ENCODE measurements at regions not wholly inside any gene's neighbourhood (a gene's known extent, or its start where the extent isn't known, plus 50 kb on each side); places are given as distances from the start of the nearest gene placed in this dataset.

DNA sequence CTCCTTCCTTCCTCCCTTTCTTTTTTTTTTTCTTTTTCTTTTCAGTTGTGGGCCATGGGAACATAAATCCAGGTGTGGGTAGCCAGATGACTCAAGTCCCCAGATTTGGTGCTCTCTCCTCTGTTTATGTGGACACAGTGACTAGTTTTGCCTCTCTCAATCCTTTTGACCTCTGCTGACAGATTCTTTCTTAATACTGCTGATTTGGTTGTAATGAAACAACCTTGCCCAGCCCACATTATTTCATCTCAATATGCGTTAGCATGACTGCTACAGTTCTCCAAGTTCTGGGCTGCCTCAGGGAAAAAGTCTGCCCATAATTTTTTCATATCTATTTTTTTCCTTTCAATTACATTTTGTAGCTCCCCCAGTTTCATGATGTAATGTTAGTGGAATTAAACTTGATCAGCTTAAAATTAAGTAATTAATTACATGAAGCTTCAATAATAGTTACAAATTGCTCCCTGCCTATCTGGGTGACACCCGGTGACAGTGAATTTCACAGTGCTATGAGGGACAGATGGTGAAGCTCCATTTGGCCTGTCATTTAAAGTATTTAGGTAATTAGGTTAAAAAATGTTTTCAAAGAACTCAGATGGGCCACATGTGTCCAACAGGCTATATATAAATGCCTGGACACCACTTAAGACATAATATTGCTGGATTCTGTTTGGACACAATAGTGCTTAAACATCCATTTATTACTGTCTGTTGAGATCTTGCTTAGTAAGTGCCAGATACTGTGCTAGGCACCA, 118.8 kb upstream of the FRY start:
- FAIRE-seq (no peak), DNase-seq (ENCODE audit: low read depth, low spot score) (no peak)
- Histone ChIP-seq H3K79me2 (ENCODE audit: control insufficient read depth, insufficient read depth, low read length) (no peaks in the 10 kb centered on the region), H3K4me3 (ENCODE audit: control insufficient read depth in 2 of 3, extremely low read depth in 1 of 3, insufficient read depth in 2 of 3, low read depth in 1 of 3, low read length in 3 of 3) (no peak overlapping the region), H3K4me1 (ENCODE audit: control insufficient read depth, extremely low read depth, insufficient read depth, low read length) (no peaks in the 10 kb centered on the region), H3K9ac (ENCODE audit: control insufficient read depth, extremely low read depth, insufficient read depth, low read length) (no peak overlapping the region), H4K20me1 (ENCODE audit: control insufficient read depth, extremely low read depth, insufficient read depth, low read length) (no peaks in the 10 kb centered on the region), H2AFZ (ENCODE audit: control insufficient read depth, low read length) (no peak overlapping the region), H3K9me1 (ENCODE audit: control insufficient read depth, extremely low read depth, insufficient read depth, low read length) (no peaks in the 10 kb centered on the region), H3K4me2 (ENCODE audit: control insufficient read depth, extremely low read depth, insufficient read depth, low read depth, low read length) (no peak overlapping the region), H3K9me3 (ENCODE audit: control insufficient read depth, low read depth, low read length) (no peaks in the 10 kb centered on the region), H3K27ac (ENCODE audit: control insufficient read depth, insufficient read depth, low read length) (no peak overlapping the region), H3K36me3 (ENCODE audit: control insufficient read depth in 2 of 2, extremely low read depth in 1 of 2, insufficient read depth in 2 of 2, low read length in 2 of 2) (no peaks in the 10 kb centered on the region), H3K27me3 (ENCODE audit: control insufficient read depth, extremely low read depth, insufficient read depth, low read length) (no peaks in the 10 kb centered on the region)
- dilution Hi-C loops (cut with MboI; ENCODE audit: extremely low pct_ligation_motif_present, low sequenced_read_pairs) = no loop called here
- TF ChIP-seq EZH2 (IDR thresholded peaks at IDR 0.05; ENCODE audit: low read length) (no peak), CTCF (optimal IDR thresholded peaks at IDR 0.05 in 1 of 3, IDR thresholded peaks at IDR 0.05 in 1 of 3, conservative IDR thresholded peaks at IDR 0.05 in 1 of 3; ENCODE audit: extremely low read depth in 1 of 3, insufficient read depth in 2 of 3, low read length in 3 of 3) (no peak)

DNA sequence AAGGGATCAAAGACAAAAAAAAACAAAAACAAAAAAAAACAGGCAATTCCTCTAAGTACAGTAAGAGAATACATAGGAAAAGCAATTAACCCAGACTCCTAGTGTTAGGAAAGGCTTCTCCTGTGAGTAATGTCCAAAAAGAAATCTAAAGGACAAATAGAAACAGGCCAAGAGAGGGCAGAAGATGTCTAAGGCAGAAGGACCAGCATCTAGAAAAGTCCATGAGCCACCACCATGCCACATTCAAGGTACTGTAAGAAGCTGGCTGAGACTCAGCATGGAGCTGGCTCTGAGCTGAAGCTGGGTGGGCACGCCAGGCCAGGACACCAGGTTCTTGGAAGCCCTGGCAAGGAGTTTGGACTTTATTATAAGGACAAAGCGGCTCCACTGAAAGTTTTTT, 118.1 kb upstream of the FRY start:
- no peak overlapping the region for H2AFZ ChIP-seq (ENCODE audit: control insufficient read depth, low read length)
- H3K9me1 ChIP-seq (ENCODE audit: control insufficient read depth, extremely low read depth, insufficient read depth, low read length) = no peaks in the 10 kb centered on the region
- no peak overlapping the region for H3K27ac ChIP-seq (ENCODE audit: control insufficient read depth, insufficient read depth, low read length)
- no peak overlapping the region for H3K4me3 ChIP-seq (ENCODE audit: control insufficient read depth in 2 of 3, extremely low read depth in 1 of 3, insufficient read depth in 2 of 3, low read depth in 1 of 3, low read length in 3 of 3)
- dilution Hi-C loops (cut with MboI; ENCODE audit: extremely low pct_ligation_motif_present, low sequenced_read_pairs) = no loop called here
- no peaks in the 10 kb centered on the region for H3K79me2 ChIP-seq (ENCODE audit: control insufficient read depth, insufficient read depth, low read length)
- H3K9me3 ChIP-seq (ENCODE audit: control insufficient read depth, low read depth, low read length) = no peaks in the 10 kb centered on the region
- no peak for FAIRE-seq
- no peak overlapping the region for H3K9ac ChIP-seq (ENCODE audit: control insufficient read depth, extremely low read depth, insufficient read depth, low read length)
- H3K36me3 ChIP-seq (ENCODE audit: control insufficient read depth in 2 of 2, extremely low read depth in 1 of 2, insufficient read depth in 2 of 2, low read length in 2 of 2) = no peaks in the 10 kb centered on the region
- H4K20me1 ChIP-seq (ENCODE audit: control insufficient read depth, extremely low read depth, insufficient read depth, low read length) = no peaks in the 10 kb centered on the region
- H3K4me2 ChIP-seq (ENCODE audit: control insufficient read depth, extremely low read depth, insufficient read depth, low read depth, low read length) = no peak overlapping the region
- no peaks in the 10 kb centered on the region for H3K4me1 ChIP-seq (ENCODE audit: control insufficient read depth, extremely low read depth, insufficient read depth, low read length)
- TF ChIP-seq CTCF (optimal IDR thresholded peaks at IDR 0.05 in 1 of 3, IDR thresholded peaks at IDR 0.05 in 1 of 3, conservative IDR thresholded peaks at IDR 0.05 in 1 of 3; ENCODE audit: extremely low read depth in 1 of 3, insufficient read depth in 2 of 3, low read length in 3 of 3) (no peak), EZH2 (IDR thresholded peaks at IDR 0.05; ENCODE audit: low read length) (no peak)
- DNase-seq (ENCODE audit: low read depth, low spot score) = no peak
- H3K27me3 ChIP-seq (ENCODE audit: control insufficient read depth, extremely low read depth, insufficient read depth, low read length) = no peaks in the 10 kb centered on the region
